GM21825 (cell line): ENCODE measurements at regions not wholly inside any gene's neighbourhood (a gene's known extent, or its start where the extent isn't known, plus 50 kb on each side); places are given as distances from the start of the nearest gene placed in this dataset.
"Not testable (repeated sequence)": the region's sequence is repeated elsewhere in the genome, so short reads cannot be mapped to it uniquely, and the experiment has no call there.

Experiments
- ATAC-seq: cut with Tn5 transposase; IDR thresholded peaks from one replicate; pipeline ENCODE4 v1.9.1; 2021; ENCODE audit warnings: mild to moderate bottlenecking, moderate library complexity; ENCODE audit not compliant: unreplicated experiment

GRCh38 chr2:89537862-89538261, 846.4 kb downstream of the RPIA start:
- ATAC-seq = not testable (repeated sequence)

DNA sequence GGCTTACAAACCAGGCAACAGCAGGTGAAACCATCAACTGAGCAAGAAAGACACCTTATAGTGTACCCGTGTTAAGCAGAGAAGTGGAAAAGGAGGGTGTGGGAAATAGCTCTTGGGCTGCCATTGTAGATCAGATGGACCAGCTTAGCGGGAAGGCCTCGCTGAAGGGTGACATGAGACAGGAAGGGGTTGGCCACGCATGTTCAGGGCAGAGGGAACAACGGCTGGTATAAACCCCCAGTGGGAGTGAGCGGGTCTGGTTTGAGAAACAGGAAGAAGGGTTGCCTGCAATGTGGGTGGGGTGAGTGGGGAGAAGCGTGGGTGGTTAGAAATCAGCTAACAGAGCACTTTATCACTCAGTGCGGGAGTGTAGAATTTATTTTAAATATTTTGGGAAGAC, 852.6 kb downstream of the RPIA start:
- ATAC-seq = not testable (repeated sequence)

DNA sequence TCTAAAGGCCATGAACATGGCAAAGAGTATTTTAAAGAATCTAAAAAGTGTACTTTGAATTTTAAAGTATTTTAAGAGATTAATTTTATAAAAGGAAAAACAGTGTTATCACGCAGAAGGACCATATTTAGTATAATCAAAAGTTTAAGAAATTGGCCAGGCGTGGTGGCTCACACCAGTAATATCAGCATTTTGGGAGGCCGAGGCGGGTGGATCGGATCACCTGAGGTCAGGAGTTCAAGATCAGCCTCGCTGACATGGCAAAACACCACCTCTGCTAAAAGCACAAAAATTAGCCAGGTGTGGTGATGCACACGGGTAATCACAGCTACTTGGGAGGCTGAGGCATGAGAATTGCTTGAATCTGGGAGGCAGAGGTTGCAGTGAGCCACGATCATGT, 887.7 kb downstream of the RPIA start:
- ATAC-seq = not testable (repeated sequence)

GRCh38 chr2:89582816-89583215, 891.3 kb downstream of the RPIA start:
- not testable (repeated sequence) for ATAC-seq

DNA sequence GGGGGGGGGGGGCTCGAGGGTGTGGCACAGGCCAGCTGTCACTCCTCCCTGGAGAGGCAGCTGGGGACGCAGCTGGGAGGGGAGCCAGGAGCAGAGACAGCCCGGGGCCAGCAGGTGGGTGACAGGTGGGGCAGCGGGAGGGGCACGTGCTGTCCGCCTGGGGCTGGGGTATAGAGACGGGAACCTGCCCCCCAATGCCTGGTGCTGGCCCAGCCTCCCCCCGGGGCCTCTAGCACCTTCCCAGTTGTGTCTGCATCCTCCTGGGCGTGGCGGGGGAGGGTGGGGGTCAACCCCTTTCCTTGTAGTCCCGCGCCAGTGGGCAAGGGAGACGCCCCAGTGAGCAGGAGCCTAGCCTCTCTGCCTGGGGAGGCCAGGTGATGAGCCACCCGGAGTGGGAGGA, 892.6 kb downstream of the RPIA start:
- ATAC-seq = not testable (repeated sequence)

DNA sequence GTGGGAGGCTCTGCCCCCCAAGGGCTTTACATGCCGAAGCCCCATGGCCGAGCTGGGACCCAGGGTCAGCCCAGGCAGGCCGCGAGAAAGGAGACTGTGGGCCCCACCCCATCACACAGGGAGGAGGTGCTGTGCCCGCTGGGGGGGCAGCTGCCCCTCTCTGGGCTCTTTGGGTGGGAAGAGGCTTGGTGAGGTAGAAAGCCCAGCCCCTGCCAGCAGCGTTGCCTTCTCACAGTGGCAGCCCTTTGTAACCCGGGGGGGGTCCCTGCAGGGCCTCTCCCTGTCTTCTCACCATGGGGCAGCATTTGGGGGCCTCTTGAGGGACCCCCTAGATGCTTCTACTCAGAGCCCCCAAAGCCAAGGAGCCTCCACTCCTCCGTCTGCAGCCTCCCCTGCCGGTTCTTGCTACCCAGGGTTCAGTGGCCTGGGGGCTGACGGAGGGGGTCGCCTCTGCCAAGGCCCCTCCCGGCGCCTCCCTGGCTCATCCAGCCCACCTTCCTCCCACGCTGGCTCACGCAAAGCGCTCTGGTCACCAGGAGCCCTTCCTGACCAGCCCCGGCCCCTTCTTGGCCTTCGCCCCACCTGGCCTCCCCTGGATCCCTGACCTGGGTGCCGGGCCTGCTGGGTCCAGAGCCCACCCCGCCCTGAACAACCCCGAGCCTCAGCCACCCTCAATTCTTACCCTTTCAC, 893.5 kb downstream of the RPIA start:
- ATAC-seq = not testable (repeated sequence)

DNA sequence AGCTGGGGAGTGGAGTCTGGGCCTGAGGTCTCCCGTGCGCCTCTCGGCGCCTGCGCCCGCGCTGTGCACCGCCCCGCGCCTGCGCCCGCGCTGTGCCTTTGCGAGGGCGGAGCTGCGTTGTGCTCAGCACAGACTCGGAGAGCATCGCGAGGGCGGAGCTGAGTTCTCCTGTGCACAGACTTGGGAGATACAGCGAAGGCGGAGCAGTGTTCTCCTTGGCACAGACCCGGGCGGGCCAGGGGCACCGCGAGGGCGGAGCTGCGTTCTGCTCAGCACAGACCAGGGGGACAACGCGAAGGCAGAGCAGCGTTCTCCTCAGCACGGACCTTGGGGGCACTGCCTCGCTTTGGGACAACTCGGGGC, 894.1 kb downstream of the RPIA start:
- ATAC-seq = peak; percentile 100

- ATAC-seq = not testable (repeated sequence)
Observed at GRCh38 chr2:89599843-89600242, 908.4 kb downstream of the RPIA start.

GRCh38 chr2:89606514-89606913, 915.0 kb downstream of the RPIA start:
- ATAC-seq = not testable (repeated sequence)

GRCh38 chr2:89610207-89610926, 918.9 kb downstream of the RPIA start:
- not testable (repeated sequence) for ATAC-seq

DNA sequence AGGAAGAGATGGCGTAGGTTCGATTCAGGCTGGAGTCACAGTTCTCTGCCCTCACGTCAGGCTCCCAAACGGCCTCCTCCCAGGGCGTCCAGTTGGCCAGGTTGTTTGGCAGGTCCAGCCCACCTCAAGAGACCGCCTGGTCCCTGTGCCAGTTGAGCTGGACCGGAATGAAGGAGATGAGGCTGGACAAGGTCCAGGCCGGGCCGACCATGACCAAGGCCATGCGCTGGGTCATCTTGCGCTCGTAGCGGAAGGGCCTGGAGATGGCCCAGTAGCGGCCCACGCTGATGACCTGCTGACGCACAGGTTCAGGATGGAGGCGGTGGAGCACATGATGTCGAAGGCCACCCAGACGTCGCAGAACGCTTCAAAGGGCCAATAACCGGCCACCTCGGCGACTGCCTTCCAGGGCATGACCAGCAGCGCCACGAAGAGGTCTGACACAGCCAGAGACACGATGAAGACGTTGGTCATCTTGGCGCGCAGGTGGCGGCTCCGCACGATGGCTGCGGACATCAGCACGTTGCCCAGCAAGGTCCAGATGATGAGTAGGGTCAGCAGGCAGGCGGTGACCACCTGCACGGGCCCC, 919.5 kb downstream of the RPIA start:
- ATAC-seq = not testable (repeated sequence)

- ATAC-seq = not testable (repeated sequence)
Observed at GRCh38 chr2:89611710-89612109, 920.2 kb downstream of the RPIA start.

DNA sequence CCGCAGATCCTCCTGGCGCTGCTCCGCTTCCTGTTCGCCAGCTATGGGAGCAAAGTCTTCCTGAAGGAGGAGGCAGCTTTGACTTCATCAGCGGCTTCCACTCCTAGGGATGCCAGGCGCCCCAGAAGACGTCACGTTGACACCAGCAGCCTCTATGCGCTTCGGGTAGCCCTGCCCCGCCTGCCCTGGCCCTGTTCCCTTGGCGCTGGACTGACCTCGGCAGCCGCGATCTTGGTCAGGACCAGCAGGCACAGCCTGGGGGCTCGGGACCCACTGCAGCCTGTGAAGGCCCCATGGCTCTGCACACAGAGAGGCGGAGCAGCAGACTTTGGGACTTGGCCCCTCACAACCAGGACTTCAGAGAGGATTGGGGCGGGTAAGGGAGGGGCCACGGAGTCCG, 957.8 kb downstream of the RPIA start:
- ATAC-seq = not testable (repeated sequence)

DNA sequence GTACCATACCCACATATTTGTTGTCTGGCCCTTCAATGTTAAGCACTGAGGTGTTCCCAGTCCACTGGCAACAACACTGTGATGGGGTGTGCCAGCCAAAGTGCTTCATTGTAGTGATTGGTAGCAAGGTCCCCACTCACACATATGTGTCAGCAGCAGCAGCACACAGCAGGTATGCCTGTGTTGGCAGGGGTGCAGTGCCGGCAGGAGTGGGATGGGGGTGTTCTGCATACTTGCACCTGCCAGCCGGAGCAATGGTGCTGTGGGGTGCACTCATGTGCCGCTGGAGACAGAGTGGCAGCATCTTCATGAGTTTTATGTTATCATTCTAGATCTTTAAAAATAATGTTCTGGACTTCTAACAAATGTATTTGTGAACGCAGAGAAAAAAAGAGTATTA, 987.8 kb downstream of the RPIA start:
- ATAC-seq = not testable (repeated sequence)
